GM12891 (cell line): ENCODE measurements at regions not wholly inside any gene's neighbourhood (a gene's known extent, or its start where the extent isn't known, plus 50 kb on each side); places are given as distances from the start of the nearest gene placed in this dataset.
"Not testable (repeated sequence)": the region's sequence is repeated elsewhere in the genome, so short reads cannot be mapped to it uniquely, and the experiment has no call there.

Experiments
- DNase-seq: peaks from one replicate; pipeline ENCODE4 v3.0.0; 2011; ENCODE audit warnings: low spot score; ENCODE audit not compliant: insufficient read length
- FAIRE-seq: peaks from 2 replicates; lab custom pipeline; 2011; peaks lifted over from hg19 to GRCh38; lab: Jason Lieb, UNC
- PAX5 ChIP-seq: IDR thresholded peaks from 2 replicates; pipeline ENCODE4 v1.6.1; 2011; ENCODE audit warnings: low read length, moderate library complexity, mild to moderate bottlenecking; ENCODE audit not compliant: insufficient read depth, severe bottlenecking
- POLR2A ChIP-seq: IDR thresholded peaks from 2 replicates; pipeline ENCODE4 v1.6.1; 2011; ENCODE audit warnings: low read depth, low read length, control low read depth
- POLR2AphosphoS5 ChIP-seq: IDR thresholded peaks from 2 replicates; pipeline ENCODE4 v1.6.1; 2011; ENCODE audit warnings: low read depth, low read length, control low read depth
- POU2F2 ChIP-seq: IDR thresholded peaks from 2 replicates; pipeline ENCODE4 v1.6.1; 2011; ENCODE audit warnings: low read depth, mild to moderate bottlenecking, control low read depth, low read length, moderate library complexity
- SPI1 ChIP-seq: IDR thresholded peaks from 2 replicates; pipeline ENCODE4 v1.6.1; 2011; ENCODE audit warnings: low read depth, low read length, control low read depth
- TAF1 ChIP-seq: IDR thresholded peaks from 2 replicates; pipeline ENCODE4 v1.6.1; 2011; ENCODE audit warnings: low read depth, low read length, control low read depth

DNA sequence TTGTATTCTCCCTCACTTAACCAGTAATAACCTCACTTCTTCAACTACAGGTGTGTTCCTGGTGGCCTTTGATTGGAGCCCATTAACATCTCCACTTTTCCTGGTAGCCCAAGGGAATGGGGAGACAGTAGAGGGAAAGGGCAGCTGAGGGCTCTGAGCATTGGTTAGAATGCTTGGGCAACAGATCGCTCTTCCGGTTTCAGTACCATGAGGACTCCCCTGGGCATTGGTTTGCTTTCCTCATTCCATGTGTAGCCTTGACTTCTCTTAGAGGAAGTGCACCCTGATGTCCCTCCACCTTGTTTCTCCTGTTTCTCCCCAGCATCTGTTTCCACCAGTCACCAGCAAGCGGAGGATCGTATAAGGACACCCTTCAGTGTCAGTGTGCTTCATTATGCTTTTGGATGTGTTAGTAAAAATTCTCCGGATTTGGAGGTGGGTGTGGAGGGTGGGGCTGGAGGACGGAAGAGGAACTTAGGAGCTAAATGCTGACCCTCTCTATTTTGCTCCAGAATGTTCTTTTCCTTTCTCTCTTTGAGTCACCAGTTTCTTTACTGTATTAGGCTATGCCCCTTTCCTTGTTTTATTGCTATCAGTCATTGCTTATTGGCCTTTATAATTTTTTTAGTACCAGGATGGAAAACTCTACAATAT, 50.6 kb upstream of the ZNG1B start:
- not testable (repeated sequence) for FAIRE-seq, DNase-seq

DNA sequence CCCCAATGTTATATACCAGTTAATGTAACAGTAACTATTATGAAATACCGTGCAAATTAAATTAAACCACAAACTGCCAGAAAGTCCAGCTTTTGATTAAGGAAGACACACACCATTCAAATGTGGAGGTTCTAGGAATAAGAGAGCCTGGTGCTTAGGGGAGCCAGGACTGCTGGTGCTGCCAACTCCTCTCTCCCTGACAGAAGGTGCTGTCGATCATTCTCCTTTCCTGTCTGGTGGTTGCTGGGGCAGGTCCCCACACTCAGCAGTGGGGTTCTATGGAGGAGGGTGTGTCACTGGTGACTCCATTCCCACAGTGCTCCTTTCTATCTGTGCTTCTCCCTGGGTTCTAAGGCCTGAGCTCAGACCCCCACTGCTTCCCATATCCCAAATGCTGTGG, 57.9 kb upstream of the ZNG1B start:
- not testable (repeated sequence) for DNase-seq, FAIRE-seq

DNA sequence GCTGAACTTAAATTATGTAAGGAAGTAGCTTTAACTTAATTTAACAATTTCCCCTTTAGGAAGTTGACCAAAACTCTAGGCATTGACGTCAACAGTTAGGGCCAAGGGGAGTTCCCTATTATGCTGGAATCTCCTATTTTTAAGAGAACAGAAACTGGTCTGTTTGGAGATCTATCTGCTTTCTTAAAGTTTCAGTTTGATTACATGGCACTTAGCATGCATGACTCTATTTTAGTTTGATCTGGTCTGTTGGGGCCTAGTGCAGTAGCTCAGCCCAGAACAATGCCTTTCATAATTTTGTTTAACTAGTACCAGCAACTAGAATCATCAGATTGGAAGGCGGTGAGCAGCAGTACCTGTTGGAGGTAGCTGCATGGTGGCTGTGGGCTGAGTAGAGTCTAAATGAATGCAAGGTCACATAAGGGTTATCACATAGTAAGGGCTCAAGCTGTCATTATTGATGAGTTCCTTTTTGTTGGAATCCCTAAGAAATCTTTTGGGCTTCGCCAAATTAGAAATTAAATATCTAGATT, 60.5 kb upstream of the ZNG1B start:
- TF ChIP-seq PAX5 = no peak
- TF ChIP-seq POLR2A = no peak
- TF ChIP-seq TAF1 = no peak
- TF ChIP-seq SPI1 = peak; percentile 75
- TF ChIP-seq POLR2AphosphoS5 = no peak
- FAIRE-seq = no peak
- no peak for DNase-seq

DNA sequence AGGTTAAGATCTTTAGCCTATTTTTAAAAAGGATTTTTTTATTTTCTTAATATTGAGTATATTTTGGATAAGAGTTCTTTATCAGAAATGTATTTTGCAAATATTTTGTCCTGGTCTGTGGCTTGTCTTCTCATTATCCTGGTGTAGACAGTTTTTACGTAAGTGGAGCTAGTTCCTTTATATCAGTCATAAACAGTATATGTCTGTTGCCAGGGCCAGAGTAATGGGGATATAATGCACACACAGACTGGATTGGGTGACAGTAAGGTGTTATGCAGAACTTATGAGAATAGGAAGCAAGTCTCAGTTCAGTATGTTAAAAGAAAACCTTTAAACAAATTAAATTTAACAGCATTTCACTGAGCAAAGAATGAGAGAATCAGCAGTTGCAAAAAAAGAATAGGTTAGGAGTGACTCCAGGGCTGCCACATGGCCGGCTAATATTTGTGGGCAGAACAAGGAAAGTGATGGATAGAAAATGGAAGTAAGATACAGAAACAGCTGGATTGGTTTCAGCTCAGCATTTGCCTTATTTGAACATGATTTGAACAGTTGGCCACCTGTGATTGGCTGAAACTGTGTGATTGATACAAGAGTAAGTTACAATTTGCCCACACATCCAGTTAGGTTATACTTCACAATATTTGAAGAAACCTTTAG, 61.1 kb upstream of the ZNG1B start:
- TF ChIP-seq TAF1 = no peak
- no peak for TF ChIP-seq POLR2AphosphoS5
- TF ChIP-seq PAX5 = no peak
- no peak for TF ChIP-seq POU2F2
- TF ChIP-seq POLR2A = no peak

DNA sequence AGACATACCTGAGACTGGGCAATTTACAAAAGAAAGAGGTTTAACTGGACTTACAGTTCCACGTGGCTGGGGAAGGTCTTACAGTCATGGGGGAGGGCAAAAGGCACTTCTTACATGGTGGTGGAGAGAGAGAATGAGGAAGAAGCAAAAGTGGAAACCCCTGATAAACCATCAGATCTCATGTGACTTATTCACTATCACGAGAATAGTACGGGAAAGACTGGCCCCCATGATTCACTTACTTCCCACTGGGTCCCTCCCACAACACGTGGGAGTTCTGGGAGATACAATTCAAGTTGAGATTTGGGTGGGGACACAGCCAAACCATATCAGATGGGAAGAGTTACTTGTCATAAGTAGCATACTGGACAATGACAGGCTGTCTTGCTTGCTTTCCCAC, 62.6 kb upstream of the ZNG1B start:
- not testable (repeated sequence) for DNase-seq, FAIRE-seq

More for the DNA sequence above, 61.1 kb upstream of the ZNG1B start:
- FAIRE-seq (peak; percentile 78), DNase-seq (no peak)

DNA sequence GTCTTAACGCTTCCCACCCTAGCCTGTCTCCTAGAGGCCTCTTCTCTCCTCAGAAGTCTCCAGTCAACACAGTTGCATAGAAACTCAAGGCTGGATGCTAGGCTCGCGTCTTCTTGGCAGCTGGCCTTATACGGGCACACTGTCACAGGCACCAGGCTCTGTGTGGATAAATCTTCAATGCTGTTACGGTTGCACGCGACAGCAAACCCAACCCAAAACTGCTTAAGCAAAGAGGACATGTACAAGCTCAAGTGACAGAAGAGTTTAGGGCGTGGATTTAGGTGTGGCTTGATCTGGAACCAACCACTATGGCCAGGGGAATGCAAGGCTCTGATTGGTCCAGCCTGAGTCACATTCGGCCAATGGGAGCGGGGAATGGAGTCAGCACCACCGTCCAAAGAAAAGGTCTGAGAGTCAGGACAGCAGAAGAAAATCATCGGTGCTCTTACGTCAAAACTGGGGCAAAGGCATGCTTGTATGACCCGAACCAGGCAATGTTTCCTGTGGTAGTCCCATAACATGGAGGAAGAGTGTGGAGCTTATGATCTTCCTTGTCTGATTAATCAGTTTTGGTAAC, 65.1 kb upstream of the ZNG1B start:
- not testable (repeated sequence) for FAIRE-seq, DNase-seq

DNA sequence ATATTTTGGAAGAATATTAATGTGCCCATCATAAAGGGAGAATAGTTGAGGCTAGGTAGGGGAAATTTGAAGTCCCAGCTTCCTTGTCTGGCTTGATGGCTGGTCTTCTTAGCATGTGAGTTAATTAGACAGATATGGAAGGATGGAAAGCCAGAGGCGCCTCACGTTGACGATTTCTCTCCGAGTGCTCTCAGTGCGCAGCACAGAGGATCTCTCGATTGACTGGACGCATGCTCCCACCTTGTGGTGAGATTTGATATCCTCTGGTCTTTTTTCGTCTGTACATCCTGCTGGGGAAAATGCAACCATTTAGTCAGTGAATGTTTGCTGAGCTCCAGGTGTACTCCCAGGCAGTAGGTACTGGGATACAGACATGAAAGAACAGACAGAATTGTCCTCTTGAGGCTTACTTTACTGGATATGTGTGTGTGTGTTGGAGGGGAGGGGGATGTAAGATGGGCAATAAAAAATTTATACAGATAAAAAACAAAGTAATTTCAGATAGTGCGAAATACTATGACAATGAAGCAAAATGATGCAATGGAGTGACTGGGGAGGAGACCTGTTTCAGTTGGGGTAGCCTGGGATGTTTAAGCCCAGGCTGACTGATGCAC, 66.9 kb upstream of the ZNG1B start:
- DNase-seq (peak; percentile 29), FAIRE-seq (peak; percentile 81)
- no peak for TF ChIP-seq POLR2AphosphoS5
- TF ChIP-seq POU2F2 = no peak
- TF ChIP-seq SPI1 = no peak
- TF ChIP-seq PAX5 = no peak
- no peak for TF ChIP-seq POLR2A
- TF ChIP-seq TAF1 = no peak

DNA sequence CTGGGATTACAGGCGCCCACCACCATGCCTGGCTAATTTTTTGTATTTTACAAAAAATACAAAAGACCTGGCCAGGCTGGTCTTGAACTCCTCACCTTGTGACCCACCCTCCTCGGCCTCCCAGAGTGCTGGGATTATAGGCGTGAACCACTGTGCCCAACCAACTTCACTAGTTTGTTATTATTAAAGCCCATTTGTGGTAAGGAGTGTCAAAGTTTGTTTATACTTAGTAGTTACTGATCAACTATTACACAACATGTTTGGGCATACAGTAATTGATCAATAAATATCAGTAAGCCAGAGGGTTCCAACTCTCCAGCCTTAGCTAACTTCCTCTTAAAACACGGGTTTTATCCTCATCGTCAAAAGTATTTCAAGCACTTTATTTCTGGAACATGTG, 67.5 kb upstream of the ZNG1B start:
- no peak for TF ChIP-seq POU2F2
- TF ChIP-seq POLR2AphosphoS5 = no peak
- TF ChIP-seq TAF1 = no peak
- TF ChIP-seq SPI1 = no peak
- no peak for TF ChIP-seq PAX5
- TF ChIP-seq POLR2A = no peak
- DNase-seq (no peak), FAIRE-seq (no peak)

DNA sequence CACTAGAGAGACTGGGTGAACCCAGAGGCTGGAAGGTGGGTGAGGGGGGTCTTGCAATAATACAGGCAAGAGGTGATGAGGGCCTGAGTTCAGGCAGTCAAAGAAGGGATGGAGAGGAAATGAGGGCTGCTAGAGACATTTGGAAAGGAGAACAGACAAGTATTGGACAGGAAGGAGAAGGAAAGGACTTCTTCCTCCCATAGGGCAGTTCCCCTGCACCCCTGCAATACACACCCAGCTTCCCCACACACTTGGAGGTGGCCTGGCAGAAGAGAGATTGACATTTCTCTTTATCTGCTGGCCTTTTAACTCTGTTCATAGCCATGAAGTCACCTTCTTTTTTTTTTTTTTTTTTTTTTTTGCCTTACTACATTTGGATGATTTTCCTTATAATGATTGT, 68.9 kb upstream of the ZNG1B start:
- DNase-seq, FAIRE-seq: not testable (repeated sequence)

DNA sequence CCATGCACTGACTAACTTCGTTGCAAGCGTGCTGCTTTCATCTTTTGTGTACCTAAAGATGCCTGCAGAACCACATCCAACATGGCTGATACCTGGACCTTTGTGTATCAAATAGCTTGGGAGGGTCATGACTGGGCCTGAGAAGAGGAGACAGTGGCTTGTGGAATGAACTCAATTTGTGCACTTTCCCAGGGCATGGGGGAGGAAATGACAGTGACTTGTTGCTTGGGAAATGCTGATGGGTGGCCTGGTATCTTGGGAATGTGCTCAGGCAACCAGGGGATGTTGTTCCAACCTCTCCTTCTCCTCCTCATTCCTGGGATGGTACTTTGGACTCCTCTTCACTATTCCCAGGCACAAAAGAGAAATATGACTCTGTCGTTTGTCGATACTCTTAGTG, 70.7 kb upstream of the ZNG1B start:
- not testable (repeated sequence) for DNase-seq, FAIRE-seq

DNA sequence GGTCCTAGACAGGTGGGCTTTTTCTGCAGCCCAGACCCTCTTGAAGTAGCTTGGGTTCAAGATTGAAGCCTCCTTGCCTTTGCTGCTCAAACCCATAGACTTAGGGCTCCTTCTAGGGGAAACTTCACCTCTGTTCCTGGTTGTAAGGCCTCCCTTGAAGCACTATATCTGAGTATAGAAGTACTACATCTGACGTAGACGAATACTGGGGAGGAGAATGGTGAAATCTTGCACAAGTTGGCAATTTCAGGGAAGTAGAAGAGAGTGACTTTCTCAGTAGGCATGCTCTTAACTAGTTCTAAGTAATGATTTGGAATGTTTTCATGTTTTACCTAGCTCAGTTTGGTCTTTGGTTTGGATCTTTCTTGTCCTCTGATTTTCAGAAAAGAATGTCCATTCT, 71.7 kb upstream of the ZNG1B start:
- DNase-seq, FAIRE-seq: not testable (repeated sequence)

DNA sequence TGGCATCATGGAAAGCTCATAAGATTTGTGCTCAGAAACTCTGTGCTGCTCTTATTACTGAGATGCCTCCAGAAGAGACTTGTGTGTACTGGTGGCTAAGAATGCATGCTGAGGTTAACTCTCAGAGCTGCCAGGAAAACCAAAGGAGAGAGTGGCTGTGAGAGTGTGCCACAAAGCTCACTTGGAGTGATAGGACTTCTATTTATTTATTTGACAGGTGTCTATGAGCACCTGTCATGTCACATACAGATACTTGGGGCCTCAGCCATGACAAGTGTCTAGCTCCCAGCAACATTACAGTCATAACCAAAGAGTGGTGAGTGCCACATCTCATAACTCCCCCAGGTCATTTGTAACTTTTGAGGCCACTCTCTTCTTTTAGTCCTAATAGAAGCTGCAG, 72.2 kb upstream of the ZNG1B start:
- FAIRE-seq, DNase-seq: not testable (repeated sequence)
